NCI-H526 treated with DMSO at 0.1 percent for 48 hours (cell line): ENCODE measurements at regions not wholly inside any gene's neighbourhood (a gene's known extent, or its start where the extent isn't known, plus 50 kb on each side); places are given as distances from the start of the nearest gene placed in this dataset.
"Not testable (repeated sequence)": the region's sequence is repeated elsewhere in the genome, so short reads cannot be mapped to it uniquely, and the experiment has no call there.

Experiments
- DNase-seq: peaks from one replicate; lab custom pipeline; 2025; lab: John Stamatoyannopoulos, UW

DNA sequence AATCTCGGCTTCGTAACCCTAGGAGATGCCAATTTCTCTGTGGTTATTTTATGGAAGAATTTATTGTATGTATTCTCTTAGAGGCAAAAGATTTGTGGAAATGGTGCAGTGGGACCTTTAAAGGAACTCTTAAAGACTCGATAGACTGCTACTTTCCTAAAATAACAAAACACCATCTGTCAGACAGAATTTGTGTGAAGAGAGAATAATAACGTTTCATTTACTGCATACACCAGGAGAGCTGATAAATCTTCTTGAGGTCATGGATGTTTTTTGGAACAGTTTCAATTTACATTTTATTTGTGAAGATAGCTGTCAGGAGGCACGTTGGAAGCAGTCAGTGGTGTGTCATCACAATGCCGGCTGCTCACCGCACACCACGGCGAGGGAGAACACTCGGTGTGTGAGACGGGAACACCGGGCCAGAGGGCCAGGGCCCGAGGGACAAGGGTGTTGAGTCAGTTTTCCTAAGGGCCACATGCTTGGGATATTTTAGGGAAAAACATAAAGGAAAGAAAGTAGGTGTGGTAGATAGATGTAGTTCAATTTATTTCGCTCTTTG, 1681.0 kb upstream of the DDX18 start:
- DNase-seq: no peak

DNA sequence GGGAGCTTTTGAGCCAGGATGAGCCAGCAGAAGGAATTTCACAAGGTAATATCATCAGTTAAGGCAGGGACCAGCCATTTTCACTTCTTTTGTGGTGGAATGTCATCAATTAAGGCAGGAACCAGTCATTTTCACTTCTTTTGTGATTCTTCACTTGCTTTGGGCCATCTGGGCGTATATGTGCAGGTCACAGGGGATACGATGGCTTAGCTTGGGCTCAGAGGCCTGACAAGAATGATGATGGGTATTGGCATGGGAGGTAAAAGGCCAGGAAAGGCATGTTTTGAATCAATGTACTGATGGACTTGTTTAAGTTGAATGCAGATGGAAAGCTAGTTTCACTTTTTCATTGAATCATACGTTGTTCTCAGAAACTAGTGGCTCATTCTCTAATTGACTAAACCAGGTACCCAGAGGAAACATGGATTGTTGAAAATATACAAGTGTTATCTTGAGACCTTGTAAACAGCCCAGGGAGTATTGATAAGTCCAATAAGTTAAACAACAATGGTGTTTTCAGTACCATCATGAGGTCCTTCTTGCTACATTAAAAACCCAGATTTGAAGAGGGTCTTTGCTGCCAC, 1672.5 kb upstream of the DDX18 start:
- no peak for DNase-seq

DNA sequence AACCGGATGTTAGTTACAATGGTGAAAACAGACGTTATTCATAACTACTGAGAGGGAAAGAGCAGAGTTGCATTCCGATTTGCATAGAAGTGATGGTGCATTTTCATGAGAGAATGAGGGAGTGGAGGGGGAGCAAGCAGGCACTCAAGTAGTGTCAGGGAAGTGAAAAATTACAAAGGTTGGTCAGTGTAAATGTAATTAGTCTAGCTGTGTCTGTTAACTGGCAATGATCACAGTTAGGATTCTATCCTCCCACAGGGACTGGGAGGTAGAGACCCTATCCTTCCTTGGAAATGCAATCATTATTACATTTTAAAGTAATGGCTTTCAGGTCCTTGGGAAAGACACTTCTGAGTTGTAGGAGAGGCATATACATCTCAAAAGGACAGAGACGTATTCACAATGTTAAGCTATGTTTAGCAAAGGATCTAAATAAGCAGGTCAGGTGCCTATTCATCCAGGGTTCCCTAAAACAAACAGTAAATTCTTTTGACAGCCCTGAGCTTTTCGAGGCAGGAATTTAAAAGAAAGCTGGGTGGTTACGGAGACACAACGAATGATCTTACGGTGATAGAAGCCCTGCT, 1671.8 kb upstream of the DDX18 start:
- no peak for DNase-seq

DNA sequence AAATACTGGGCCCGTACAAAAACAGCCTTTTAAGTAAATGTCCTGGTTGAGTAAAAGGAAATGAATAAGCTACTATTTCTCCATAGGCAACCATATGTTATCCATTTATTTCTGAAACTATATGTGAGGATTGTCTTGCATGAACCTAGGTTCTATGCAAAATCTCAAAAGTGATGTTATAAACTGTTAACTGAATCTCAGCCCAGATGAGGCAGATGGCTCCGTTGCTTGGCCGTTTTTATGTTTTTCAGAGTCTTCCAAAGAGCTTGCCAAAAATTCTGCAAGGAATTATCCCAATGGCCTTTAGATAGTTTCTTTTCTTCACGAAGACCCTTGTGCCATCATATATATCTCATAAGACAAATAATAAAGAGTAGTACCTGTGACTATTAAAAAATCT, 1669.5 kb upstream of the DDX18 start:
- DNase-seq: no peak

DNA sequence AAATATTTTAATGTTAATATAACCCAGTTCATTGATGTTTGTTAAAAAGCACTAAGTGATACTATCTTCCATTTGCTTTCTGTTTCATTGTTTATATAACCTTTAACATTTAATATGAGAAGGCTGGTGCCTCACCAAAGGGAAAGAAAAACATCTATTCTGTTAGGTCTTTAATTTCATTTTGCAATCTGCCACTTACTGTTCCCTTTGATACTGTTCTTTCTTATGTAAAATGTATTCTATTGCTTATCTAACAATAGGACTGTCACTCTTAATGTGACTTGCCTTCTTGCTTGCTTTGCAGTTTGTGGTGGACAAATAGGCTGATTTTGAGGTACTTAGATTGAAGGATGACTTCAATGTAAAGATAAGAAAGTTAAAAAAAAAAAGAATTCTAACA, 1666.1 kb upstream of the DDX18 start:
- DNase-seq: no peak

DNA sequence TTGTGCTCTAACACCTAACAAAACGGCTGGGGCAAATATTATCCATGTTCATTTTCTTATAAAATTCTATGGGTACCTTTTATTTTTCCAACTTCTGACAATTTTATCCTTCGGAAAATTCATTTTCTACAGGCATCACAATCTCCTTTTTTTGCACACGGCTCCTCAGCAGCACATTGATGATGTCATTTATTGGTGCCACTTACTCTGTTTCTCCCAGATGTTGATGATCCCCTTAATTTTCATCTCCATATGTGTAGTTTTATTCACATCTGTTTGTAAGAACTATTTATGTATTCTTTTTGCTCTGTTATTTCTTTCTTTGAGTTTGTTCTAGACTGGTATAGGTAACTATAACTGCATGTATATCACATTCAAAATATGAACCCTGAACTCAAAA, 1660.8 kb upstream of the DDX18 start:
- DNase-seq: no peak

DNA sequence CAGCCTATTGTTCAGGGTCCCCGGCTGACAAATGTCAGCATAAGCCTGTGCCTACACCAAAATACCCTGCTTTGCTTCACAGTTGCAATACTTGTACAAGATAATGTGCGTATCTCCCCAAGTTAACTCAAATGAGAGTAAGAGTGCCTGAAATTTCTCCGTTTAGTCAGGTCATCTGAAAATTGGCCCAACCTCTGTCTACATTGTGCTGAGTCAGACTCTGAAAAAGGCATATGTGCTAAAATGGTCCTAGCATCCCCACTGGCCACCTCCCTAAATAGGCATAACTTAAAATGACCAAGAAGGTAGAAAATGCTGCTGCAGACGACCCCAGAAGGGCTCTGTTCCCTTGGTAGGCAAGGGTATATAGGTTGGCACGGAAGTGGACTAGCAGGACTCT, 1653.8 kb upstream of the DDX18 start:
- DNase-seq: no peak

DNA sequence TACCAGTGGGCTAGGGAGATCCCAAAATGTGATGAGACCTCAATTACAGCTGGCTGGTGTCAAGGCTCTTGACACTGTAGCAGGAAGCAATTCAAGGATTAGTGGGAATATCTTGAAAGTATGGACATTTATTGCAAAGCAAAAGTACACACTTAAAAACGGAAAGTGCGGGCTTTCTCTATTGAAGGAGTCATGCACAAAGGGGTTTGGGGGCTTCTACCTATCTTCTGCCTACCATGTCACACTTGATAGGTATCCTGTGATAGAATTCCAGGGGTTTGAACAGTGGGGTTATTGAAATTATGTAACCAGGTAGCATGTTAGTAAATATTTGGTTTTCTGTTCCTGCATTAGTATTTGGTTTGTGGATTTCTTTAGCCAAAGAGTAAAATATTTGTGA, 1652.1 kb upstream of the DDX18 start:
- no peak for DNase-seq

DNA sequence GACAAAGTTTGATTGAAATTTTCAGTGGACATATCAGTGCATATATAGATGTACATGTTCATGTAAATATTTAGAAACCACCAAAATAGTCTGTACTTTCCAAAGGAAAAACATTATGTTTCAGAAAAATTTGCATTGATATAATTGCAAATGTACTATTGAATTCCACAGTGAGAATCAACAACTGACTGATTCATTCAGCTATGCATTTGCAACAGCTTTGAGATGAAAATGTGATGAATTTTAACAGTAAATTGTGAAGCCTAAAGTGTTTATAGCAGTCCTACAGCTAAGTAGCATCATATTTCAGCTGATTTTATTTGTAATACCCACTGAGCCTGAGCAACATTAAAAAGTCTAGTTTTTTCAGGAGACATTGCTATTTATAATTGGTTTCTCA, 1647.4 kb upstream of the DDX18 start:
- no peak for DNase-seq

DNA sequence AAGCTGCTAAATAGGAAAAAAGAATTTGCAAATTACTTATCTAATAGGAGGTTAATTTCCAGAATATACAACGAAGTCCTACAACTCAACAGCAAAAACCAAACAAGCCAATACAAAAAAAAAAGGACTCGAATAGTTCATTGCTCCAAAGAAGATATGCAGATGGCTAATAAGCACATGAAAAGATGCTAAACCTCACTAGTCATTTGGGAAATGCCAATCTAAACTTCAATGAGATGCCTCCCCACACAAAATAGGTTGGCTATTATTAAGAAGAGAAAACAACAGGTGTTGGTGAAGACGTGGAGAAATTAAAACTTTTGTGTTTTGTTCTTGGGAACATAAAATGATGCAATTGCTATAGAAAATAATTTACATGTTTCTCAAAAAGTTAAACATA, 1634.4 kb upstream of the DDX18 start:
- no peak for DNase-seq

DNA sequence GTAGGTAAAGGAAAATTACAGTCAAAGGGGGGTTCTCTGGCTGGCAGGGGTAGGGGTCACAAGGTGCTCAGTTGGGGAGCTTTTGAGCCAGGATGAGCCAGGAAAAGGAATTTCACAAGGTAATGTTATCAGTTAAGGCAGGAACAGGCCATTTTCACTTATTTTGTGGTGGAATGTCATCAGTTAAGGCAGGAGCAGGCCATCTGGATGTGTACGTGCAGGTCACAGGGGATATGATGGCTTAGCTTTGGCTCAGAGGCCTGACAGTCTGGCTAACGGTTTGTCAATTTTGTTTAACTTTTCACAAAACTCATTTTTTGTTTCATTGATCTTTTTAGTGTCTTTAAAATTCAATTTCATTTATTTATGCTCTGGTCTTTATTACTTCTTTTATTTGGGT, 1623.8 kb upstream of the DDX18 start:
- DNase-seq: not testable (repeated sequence)

DNA sequence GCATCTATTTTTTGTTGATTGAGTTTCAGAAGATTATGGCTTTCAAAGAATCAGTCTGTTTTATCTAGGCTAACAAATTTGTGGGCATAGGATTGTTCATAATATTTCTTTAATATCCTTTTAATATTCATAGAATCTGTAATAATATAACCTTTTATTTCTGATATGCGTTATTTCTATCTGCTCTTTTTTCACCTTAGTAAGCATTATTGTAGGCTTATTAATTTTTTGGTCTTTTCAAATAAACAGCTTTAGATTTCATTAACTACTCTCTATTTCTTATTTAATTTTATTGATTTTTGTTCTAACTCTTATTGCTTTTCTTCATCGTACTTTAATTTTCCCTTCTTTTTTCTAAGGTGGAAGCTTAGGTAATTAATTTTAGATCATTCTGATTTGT, 1614.4 kb upstream of the DDX18 start:
- DNase-seq: no peak

DNA sequence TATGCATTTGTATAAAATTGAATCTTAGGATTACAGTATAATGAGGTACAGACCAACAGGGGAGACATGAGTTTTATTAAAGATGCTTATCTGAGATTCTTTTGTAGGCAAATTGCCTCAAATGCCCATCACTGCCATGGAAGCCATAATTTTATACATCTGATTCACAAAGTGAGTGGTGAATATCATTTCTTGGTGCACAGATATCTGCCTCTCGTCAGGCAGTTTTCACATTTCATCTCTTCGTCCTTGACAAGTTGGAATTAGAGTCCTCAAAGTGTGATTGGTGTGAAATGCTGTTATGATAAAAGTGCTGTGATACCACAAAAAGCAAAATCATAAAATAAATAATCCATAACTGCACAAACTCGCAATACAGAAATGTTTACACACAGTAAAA, 1602.8 kb upstream of the DDX18 start:
- DNase-seq: no peak

DNA sequence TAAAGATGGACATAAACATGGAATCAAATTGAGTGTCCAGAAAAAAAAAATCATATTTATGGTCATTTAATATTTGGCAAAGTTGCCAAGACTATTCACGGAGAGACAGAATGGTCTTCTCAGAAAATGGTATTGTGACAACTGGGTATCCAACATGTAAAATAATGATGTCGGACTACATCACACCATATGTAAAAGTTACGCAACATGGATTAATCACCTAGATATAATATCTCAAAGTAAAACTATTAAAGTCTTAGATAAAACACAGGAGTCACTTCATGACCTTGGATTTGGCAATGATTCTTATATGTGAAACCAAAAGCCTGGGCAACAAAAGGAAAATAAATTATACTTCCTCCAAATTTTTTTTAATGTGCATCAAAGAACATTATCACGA, 1591.7 kb upstream of the DDX18 start:
- no peak for DNase-seq

DNA sequence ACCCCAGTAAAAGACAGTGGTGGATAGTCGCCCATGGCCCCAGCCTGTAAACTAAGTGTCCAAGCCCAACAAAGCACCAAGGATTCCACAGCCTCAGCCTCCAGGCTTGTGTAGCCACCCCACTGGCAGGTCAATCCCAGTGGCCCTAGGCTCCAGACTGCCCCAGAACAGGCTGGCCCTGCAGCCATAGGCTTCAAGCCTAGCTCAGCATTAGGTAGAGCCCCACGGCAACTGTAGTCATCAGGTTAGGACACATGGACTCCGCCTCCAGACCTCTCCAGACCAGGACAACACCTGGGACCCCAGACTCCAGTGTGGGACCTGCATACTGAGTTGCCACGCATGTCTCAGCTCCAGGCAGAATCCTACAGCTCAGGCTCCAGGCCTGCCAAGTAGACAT, 1590.6 kb upstream of the DDX18 start:
- DNase-seq: no peak

DNA sequence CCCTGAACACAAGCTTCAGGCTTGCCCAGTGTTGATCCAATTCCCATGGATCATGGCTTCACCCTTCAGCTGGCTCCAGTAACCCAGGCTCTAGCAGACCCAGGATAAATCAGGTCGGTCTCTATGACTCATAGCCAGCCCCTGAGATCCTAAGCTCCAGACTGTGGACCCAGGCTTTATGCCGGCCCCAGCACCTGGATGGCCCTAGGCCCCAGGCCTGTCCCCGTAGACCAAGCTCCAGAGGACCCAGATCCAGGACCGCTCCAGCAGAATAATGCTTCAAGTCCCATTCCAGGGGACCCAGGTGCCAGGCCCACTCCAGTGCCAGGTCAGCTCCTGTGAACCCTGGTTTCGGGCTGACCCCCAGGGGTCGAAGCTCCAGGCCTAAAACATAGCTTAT, 1589.9 kb upstream of the DDX18 start:
- DNase-seq: no peak

DNA sequence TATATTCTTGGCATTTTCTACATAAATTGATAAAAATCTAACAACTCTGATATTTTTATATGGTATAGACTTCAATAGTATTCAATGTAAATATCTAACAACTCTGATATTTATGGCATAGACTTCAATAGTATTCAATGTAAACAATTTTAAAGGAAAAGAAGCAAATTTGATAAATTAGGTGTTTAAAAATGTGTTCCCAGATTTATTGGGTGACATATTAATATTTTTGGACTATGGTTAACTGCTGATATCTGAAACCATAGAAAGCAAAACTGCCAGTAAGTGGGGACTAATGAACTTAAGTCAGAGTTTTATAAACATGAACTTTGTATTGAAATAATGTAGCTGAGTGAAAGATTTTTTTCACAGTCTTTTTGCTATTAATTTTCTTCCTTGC, 1576.0 kb upstream of the DDX18 start:
- DNase-seq: no peak

DNA sequence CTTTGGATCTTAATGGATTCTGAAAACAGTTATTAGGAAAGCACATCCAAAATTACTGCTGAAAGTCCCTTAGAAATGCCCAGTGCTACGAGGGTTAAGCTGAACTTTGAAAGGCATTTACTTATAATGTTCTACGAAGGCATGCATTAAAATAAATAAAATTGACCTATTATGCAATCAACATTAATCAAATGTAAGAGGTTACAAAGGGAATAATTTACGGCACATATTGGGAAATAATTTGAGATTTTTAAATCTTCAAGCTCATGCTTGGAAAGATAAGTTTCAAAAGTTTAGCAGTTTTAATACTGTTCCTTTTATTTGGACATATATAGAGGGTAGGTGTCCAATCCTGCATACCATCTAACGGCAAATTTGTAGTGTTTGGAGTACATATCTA, 1564.1 kb upstream of the DDX18 start:
- no peak for DNase-seq

DNA sequence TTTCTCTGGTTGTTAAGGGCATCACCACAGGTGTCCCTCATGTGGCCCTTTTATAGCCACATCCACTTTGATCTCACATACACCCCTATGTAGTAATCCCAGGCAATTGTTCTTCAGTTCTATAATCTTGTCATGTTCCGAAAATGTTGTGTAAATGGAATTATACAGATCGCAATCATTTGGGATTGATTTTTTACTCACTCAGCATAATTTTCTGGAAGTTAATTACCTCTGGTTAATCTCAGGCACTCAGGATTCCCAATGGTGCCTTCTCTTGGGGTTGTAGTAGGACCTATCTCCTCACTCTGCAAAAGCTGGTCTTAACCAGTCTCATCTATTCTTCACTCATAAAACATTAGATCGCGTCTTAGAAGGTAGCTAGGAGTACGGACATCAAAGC, 1549.6 kb upstream of the DDX18 start:
- DNase-seq: no peak

DNA sequence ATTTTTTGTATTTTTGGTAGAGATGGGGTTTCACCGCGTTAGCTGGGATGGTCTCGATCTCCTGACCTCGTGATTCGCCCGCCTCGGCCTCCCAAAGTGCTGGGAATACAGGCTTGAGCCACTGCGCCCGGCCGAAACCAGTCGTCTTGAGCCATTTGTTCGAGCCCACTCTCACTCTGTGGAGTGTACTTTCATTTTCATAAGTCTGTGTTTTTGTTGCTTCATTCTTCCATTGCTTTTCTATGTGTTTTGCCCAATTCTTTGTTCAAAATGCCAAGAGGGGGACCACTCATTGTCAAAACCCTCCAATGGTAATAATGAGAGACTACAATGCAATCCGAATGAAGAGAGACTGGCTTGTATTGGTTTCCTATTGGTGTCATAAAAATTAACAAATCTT, 1545.5 kb upstream of the DDX18 start:
- DNase-seq: no peak

DNA sequence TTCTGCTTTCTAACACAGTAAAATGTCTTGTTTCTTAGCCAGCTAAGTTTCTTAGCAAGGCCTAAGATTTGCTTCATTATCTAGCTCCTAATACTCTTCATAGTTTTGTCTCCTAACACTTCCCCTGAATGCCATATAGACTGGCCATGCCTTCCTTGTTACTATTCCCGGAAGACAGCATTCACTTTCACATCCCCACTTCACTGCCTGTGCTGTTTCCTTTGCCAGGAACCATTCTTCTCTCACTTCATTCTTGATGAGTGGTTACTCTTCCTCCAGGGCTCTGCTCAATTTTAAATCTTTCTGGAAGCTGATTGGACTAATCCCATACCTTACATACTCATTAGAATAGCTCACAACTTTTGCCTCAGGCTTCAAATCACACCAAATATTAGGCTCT, 1510.2 kb upstream of the DDX18 start:
- DNase-seq: no peak

DNA sequence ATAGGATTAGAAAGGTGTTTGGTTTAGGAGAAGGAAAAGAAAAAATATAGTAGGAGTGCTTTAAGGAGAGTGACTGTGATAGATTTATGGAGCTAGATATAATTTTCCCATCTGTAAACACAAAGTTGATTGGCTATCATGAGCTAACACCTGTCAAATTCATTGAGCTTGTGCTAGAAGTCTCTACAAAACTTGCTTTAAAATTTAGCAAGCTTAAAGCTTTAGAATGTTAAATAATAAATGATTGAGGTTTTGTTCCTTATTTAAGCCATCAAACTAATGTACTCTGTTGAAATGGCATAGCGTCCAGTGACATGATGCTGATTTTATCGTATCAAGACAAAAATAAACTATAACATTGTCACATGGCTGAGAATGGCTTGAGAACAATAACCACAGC, 1497.4 kb upstream of the DDX18 start:
- no peak for DNase-seq

DNA sequence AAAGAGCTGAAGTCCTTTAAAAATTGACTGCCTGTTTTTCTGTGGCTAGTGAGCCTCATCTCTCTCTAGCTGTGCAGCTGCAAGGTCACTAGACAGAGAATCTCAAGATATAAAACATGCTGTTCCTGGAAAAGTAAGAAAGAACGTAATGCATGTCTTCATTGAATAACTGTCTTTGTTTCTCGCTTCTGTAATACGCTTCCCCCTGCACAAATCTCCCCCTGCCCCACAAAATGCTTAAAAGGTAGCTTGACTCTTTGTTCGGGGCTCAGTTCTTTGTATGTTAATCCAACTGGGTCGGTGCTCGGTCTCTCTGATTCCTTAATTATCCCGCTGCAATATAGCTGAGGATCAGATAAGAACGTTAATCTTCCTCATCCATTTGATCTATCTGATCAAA, 1495.9 kb upstream of the DDX18 start:
- DNase-seq: not testable (repeated sequence)

DNA sequence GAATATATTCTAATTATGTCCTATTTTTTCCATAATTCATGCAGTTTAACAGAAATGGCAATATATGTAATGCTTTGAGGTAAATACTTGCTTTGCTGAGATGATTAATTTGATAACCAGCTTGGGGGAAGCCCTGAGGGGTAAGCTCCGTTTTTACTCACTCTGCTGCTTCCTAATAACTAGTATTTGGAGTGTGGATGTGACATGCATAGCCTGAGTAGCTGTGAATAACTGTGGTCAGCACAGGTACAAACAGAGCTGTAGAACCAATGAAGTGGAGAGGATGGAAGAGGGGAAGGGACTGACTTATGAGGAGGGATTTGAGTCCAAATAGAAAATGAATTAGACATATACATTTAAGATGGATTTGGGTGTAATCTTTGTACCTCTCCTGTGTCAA, 1495.5 kb upstream of the DDX18 start:
- DNase-seq: no peak
